H1 (cell line): ENCODE measurements at regions not wholly inside any gene's neighbourhood (a gene's known extent, or its start where the extent isn't known, plus 50 kb on each side); places are given as distances from the start of the nearest gene placed in this dataset.

Experiments used
- KDM1A ChIP-seq: fragments of 200-600, 300-600 bp; sonication (generic); IDR thresholded peaks from 2 replicates; pipeline ENCODE4 v1.7.1; 2016; ENCODE audit warnings: mild to moderate bottlenecking, low read length, borderline replicate concordance
- RAD21 ChIP-seq, 2 experiments: IDR thresholded peaks in 1 of 2; conservative IDR thresholded peaks in 1 of 2; 2 replicates each; pipeline ENCODE4 v1.6.1; 2011; ENCODE audit warnings: low read depth in 2 of 2, low read length in 2 of 2, improper control_type of control experiment in 1 of 2, inconsistent platforms in 1 of 2, mild to moderate bottlenecking in 1 of 2, moderate library complexity in 1 of 2
- TF ChIP-seq, protein P1 (sequence below): IDR thresholded peaks from 2 replicates; pipeline ENCODE4 v1.6.1; 2012; ENCODE audit warnings: inconsistent platforms

DNA sequence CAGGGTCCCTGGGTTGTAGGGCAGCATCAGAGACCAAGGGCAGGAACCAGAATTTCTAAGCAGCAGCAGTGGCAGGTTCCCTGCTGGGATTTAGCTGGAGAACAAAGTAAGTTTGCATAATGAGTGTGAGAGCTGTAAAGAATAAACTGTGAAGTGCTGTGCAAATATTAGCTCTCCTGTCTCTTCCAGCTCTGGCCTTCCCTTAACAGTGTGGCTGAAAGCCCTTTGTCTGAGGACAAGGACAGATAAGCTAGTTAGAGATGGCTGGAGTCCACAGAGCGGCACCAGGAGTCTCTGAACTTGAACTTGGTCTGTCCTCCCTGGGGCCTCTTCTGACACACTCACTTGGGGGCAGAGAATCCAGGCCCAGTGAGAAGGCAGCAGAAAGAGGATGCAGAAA is 98.2 kb upstream of the WSCD1 start (continued):
- TF ChIP-seq KDM1A = no peak
- no peak for TF ChIP-seq RAD21 (IDR thresholded peaks at IDR 0.05 in 1 of 2, conservative IDR thresholded peaks at IDR 0.05 in 1 of 2; ENCODE audit: low read depth in 2 of 2, low read length in 2 of 2)
- TF ChIP-seq, protein P1, sequence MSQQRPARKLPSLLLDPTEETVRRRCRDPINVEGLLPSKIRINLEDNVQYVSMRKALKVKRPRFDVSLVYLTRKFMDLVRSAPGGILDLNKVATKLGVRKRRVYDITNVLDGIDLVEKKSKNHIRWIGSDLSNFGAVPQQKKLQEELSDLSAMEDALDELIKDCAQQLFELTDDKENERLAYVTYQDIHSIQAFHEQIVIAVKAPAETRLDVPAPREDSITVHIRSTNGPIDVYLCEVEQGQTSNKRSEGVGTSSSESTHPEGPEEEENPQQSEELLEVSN = no peak
- TF ChIP-seq, all 59 proteins: peak for 0
